ENCODE measurements at regions not wholly inside any gene's neighbourhood (a gene's known extent, or its start where the extent isn't known, plus 50 kb on each side); places are given as distances from the start of the nearest gene placed in this dataset.

DNA sequence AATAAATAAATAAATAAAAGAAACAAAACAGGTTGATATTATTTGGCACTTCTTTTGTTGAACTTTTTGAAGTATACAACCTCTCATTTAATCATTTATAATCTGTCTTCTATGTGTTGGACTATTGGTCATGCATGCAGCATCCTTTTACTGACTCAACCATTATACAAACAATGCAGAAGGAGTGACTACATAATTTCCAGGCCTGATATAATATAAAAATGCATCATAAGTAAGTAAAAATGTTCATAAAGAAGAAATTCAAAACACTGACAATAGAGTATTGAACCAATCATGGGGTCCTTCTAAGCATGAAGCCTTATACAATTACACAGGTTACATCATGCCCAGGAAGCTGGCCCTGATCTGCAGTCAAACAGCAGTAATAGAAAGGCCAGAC, 141.5 kb upstream of the FN1 start:
- Histone ChIP-seq H3K27me3 (ENCODE audit: control insufficient read depth in 2 of 2, insufficient read depth in 2 of 2, low read length in 2 of 2) (no peaks in the 10 kb centered on the region), H3K4me2 (ENCODE audit: insufficient read depth, low read length) (no peak overlapping the region), H3K9me3 (replicated peaks; ENCODE audit: control insufficient read depth, insufficient read depth, low read depth, low read length) (no peaks in the 10 kb centered on the region), H3K4me1 (replicated peaks in 1 of 2; ENCODE audit: control insufficient read depth in 2 of 2, insufficient read depth in 2 of 2, low read length in 2 of 2) (peaks cover 0 to 2% of the 10 kb centered on the region in 2 experiments; a peak in 2 of 5 replicates), H3K36me3 (ENCODE audit: control insufficient read depth, insufficient read depth, low read length) (no peaks in the 10 kb centered on the region), H3K9me1 (ENCODE audit: control insufficient read depth, insufficient read depth, low read length) (no peaks in the 10 kb centered on the region), H3K9ac (ENCODE audit: insufficient read depth in 1 of 2, low read depth in 2 of 2, low read length in 2 of 2) (no peak overlapping the region), H2AFZ (ENCODE audit: low read depth, low read length) (no peak overlapping the region), H4K20me1 (replicated peaks; ENCODE audit: control insufficient read depth, insufficient read depth, low read length) (no peaks in the 10 kb centered on the region), H3K79me2 (ENCODE audit: control insufficient read depth, insufficient read depth, low read length) (no peaks in the 10 kb centered on the region), H3K4me3 (no peak overlapping the region), H3K27ac (ENCODE audit: extremely low read depth, low read depth, low read length) (no peak overlapping the region)
- POLR2A ChIA-PET: no interaction called here
- no TSS peak for BruUV-seq (replicated peaks)
- CTCF ChIA-PET (ENCODE audit: low intra/inter-chr PET ratio): interaction anchor here (0.6 kb wide), 1 partner anchor 44 kb away, joined by 3 read pairs; no protein-coding TSS in a partner anchor
- TF ChIP-seq TGIF2 (CRISPR knock-in tag; IDR thresholded peaks at IDR 0.05): no peak
- no peak for TF ChIP-seq LCOR (CRISPR knock-in tag; IDR thresholded peaks at IDR 0.05)
- no peak for TF ChIP-seq NCOA6 (IDR thresholded peaks at IDR 0.05)
- TF ChIP-seq, protein P1, sequence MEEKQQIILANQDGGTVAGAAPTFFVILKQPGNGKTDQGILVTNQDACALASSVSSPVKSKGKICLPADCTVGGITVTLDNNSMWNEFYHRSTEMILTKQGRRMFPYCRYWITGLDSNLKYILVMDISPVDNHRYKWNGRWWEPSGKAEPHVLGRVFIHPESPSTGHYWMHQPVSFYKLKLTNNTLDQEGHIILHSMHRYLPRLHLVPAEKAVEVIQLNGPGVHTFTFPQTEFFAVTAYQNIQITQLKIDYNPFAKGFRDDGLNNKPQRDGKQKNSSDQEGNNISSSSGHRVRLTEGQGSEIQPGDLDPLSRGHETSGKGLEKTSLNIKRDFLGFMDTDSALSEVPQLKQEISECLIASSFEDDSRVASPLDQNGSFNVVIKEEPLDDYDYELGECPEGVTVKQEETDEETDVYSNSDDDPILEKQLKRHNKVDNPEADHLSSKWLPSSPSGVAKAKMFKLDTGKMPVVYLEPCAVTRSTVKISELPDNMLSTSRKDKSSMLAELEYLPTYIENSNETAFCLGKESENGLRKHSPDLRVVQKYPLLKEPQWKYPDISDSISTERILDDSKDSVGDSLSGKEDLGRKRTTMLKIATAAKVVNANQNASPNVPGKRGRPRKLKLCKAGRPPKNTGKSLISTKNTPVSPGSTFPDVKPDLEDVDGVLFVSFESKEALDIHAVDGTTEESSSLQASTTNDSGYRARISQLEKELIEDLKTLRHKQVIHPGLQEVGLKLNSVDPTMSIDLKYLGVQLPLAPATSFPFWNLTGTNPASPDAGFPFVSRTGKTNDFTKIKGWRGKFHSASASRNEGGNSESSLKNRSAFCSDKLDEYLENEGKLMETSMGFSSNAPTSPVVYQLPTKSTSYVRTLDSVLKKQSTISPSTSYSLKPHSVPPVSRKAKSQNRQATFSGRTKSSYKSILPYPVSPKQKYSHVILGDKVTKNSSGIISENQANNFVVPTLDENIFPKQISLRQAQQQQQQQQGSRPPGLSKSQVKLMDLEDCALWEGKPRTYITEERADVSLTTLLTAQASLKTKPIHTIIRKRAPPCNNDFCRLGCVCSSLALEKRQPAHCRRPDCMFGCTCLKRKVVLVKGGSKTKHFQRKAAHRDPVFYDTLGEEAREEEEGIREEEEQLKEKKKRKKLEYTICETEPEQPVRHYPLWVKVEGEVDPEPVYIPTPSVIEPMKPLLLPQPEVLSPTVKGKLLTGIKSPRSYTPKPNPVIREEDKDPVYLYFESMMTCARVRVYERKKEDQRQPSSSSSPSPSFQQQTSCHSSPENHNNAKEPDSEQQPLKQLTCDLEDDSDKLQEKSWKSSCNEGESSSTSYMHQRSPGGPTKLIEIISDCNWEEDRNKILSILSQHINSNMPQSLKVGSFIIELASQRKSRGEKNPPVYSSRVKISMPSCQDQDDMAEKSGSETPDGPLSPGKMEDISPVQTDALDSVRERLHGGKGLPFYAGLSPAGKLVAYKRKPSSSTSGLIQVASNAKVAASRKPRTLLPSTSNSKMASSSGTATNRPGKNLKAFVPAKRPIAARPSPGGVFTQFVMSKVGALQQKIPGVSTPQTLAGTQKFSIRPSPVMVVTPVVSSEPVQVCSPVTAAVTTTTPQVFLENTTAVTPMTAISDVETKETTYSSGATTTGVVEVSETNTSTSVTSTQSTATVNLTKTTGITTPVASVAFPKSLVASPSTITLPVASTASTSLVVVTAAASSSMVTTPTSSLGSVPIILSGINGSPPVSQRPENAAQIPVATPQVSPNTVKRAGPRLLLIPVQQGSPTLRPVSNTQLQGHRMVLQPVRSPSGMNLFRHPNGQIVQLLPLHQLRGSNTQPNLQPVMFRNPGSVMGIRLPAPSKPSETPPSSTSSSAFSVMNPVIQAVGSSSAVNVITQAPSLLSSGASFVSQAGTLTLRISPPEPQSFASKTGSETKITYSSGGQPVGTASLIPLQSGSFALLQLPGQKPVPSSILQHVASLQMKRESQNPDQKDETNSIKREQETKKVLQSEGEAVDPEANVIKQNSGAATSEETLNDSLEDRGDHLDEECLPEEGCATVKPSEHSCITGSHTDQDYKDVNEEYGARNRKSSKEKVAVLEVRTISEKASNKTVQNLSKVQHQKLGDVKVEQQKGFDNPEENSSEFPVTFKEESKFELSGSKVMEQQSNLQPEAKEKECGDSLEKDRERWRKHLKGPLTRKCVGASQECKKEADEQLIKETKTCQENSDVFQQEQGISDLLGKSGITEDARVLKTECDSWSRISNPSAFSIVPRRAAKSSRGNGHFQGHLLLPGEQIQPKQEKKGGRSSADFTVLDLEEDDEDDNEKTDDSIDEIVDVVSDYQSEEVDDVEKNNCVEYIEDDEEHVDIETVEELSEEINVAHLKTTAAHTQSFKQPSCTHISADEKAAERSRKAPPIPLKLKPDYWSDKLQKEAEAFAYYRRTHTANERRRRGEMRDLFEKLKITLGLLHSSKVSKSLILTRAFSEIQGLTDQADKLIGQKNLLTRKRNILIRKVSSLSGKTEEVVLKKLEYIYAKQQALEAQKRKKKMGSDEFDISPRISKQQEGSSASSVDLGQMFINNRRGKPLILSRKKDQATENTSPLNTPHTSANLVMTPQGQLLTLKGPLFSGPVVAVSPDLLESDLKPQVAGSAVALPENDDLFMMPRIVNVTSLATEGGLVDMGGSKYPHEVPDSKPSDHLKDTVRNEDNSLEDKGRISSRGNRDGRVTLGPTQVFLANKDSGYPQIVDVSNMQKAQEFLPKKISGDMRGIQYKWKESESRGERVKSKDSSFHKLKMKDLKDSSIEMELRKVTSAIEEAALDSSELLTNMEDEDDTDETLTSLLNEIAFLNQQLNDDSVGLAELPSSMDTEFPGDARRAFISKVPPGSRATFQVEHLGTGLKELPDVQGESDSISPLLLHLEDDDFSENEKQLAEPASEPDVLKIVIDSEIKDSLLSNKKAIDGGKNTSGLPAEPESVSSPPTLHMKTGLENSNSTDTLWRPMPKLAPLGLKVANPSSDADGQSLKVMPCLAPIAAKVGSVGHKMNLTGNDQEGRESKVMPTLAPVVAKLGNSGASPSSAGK (IDR thresholded peaks at IDR 0.05): no peak
- TF ChIP-seq CGGBP1 (CRISPR knock-in tag; IDR thresholded peaks at IDR 0.05): no peak
- TF ChIP-seq SMAD4 (CRISPR knock-in tag; conservative IDR thresholded peaks at IDR 0.05): no peak
- no peak for TF ChIP-seq PRPF4 (IDR thresholded peaks at IDR 0.05; ENCODE audit: insufficient read depth, low read depth, low read length, poor library complexity, severe bottlenecking)
- no peak for TF ChIP-seq TARDBP (IDR thresholded peaks at IDR 0.05)
- FAIRE-seq (no peak), ATAC-seq (no peak), DNase-seq (ENCODE audit: extremely low read depth in 1 of 4, low spot score in 3 of 4) (no peak)
- in situ Hi-C loops (cut with MboI): no loop called here
- intact Hi-C loops (cut with micrococcal nuclease): no loop called here
